Thymus (tissue), 11 donors: ENCODE measurements at regions not wholly inside any gene's neighbourhood (a gene's known extent, or its start where the extent isn't known, plus 50 kb on each side); places are given as distances from the start of the nearest gene placed in this dataset.
"Not testable (repeated sequence)": the region's sequence is repeated elsewhere in the genome, so short reads cannot be mapped to it uniquely, and the experiment has no call there.

Source experiments
- DNase-seq, 9 donors: peaks; one replicate each; pipeline ENCODE4 v3.0.0-alpha.2; 2013; ENCODE audit warnings: low spot score in 9 of 9, low read depth in 6 of 9, missing footprints in 1 of 9
- H3K27ac ChIP-seq, 2 donors: one replicate each; pipeline ENCODE4 v1.5.1; 2013; ENCODE audit warnings: control low read depth in 1 of 2, low read depth in 1 of 2, low read length in 1 of 2, mild to moderate bottlenecking in 1 of 2, moderate library complexity in 1 of 2
- H3K27me3 ChIP-seq, 2 donors: one replicate each; pipeline ENCODE4 v1.5.1; 2013; ENCODE audit warnings: low read length in 1 of 2; ENCODE audit not compliant: control insufficient read depth in 2 of 2, insufficient read depth in 1 of 2
- H3K36me3 ChIP-seq, 2 donors: one replicate each; pipeline ENCODE4 v1.5.1; 2013; ENCODE audit warnings: low read length in 1 of 2, mild to moderate bottlenecking in 1 of 2, moderate library complexity in 1 of 2; ENCODE audit not compliant: control insufficient read depth in 2 of 2, insufficient read depth in 2 of 2
- H3K4me1 ChIP-seq, 2 donors: one replicate each; pipeline ENCODE4 v1.5.1; 2013; ENCODE audit warnings: low read length in 2 of 2; ENCODE audit not compliant: control insufficient read depth in 2 of 2, insufficient read depth in 2 of 2
- H3K4me3 ChIP-seq, 2 donors: one replicate each; pipeline ENCODE4 v1.5.1; 2013; ENCODE audit warnings: low read length in 2 of 2, control low read depth in 1 of 2, mild to moderate bottlenecking in 1 of 2
- H3K9me3 ChIP-seq, 2 donors: one replicate each; pipeline ENCODE4 v1.5.1; 2013; ENCODE audit warnings: low read length in 1 of 2, mild to moderate bottlenecking in 1 of 2; ENCODE audit not compliant: control insufficient read depth in 2 of 2, insufficient read depth in 1 of 2
- WGBS: extraction: QIAGEN DNeasy Blood & Tissue Kit; methylation state at CpG from one replicate; pipeline ENCODE4 v1.1.7; 2013; 5-methylcytosine and 5-hydroxymethylcytosine counted together
- donor health status: healthy.

- DNase-seq: no peak
- peaks cover 0 to 1% of the 10 kb centered on the region in 2 donors for H3K9me3 ChIP-seq
- peak overlapping the region in 1 of 2 donors; percentile 26 for H3K27ac ChIP-seq
- peaks cover 0 to 3% of the 10 kb centered on the region in 2 donors for H3K4me1 ChIP-seq
- 84% methylated on average over 4 of the region's 4 CpGs for WGBS
- no peaks in the 10 kb centered on the region for H3K27me3 ChIP-seq
- no peak overlapping the region for H3K4me3 ChIP-seq
- H3K36me3 ChIP-seq: no peaks in the 10 kb centered on the region
Measured at GRCh38 chr19:28372576-28373247, 840.2 kb downstream of the UQCRFS1 start.

GRCh38 chr19:28367146-28367545 is 845.8 kb downstream of the UQCRFS1 start:
- WGBS: 87% methylated on average over 1 of the region's 1 CpG
- Histone ChIP-seq H3K4me3 (no peak overlapping the region), H3K36me3 (peaks cover 0 to 6% of the 10 kb centered on the region in 2 donors), H3K27me3 (no peaks in the 10 kb centered on the region), H3K4me1 (no peaks in the 10 kb centered on the region), H3K27ac (no peak overlapping the region), H3K9me3 (no peaks in the 10 kb centered on the region)
- no peak for DNase-seq

GRCh38 chr19:28363254-28363653 is 849.7 kb downstream of the UQCRFS1 start:
- no peaks in the 10 kb centered on the region for H3K4me1 ChIP-seq
- H3K4me3 ChIP-seq: no peak overlapping the region
- H3K36me3 ChIP-seq: peaks cover 0 to 6% of the 10 kb centered on the region in 2 donors
- DNase-seq: no peak
- H3K27ac ChIP-seq: no peak overlapping the region
- 92% methylated on average over 4 of the region's 4 CpGs for WGBS
- no peaks in the 10 kb centered on the region for H3K27me3 ChIP-seq
- no peaks in the 10 kb centered on the region for H3K9me3 ChIP-seq

GRCh38 chr19:28359431-28360414 is 853.2 kb downstream of the UQCRFS1 start:
- peaks cover 0 to 6% of the 10 kb centered on the region in 2 donors for H3K36me3 ChIP-seq
- H3K4me1 ChIP-seq: no peaks in the 10 kb centered on the region
- DNase-seq: no peak
- H3K27ac ChIP-seq: no peak overlapping the region
- H3K4me3 ChIP-seq: no peak overlapping the region
- 92% methylated on average over 2 of the region's 2 CpGs for WGBS
- H3K27me3 ChIP-seq: no peaks in the 10 kb centered on the region
- no peaks in the 10 kb centered on the region for H3K9me3 ChIP-seq

- Histone ChIP-seq H3K9me3 (no peaks in the 10 kb centered on the region), H3K27me3 (no peaks in the 10 kb centered on the region), H3K36me3 (peaks cover 0 to 6% of the 10 kb centered on the region in 2 donors), H3K27ac (no peak overlapping the region), H3K4me3 (no peak overlapping the region), H3K4me1 (no peaks in the 10 kb centered on the region)
- 86% methylated on average over 2 of the region's 2 CpGs for WGBS
- DNase-seq: no peak
Measured at GRCh38 chr19:28358633-28359032, 854.3 kb downstream of the UQCRFS1 start.

GRCh38 chr19:28351761-28352160 is 861.2 kb downstream of the UQCRFS1 start:
- H3K36me3 ChIP-seq: peaks cover 0 to 4% of the 10 kb centered on the region in 2 donors
- WGBS: 98% methylated on average over 3 of the region's 3 CpGs
- no peaks in the 10 kb centered on the region for H3K4me1 ChIP-seq
- H3K9me3 ChIP-seq: peaks cover 0 to 10% of the 10 kb centered on the region in 2 donors
- no peak for DNase-seq
- H3K4me3 ChIP-seq: no peak overlapping the region
- H3K27ac ChIP-seq: no peak overlapping the region
- no peaks in the 10 kb centered on the region for H3K27me3 ChIP-seq

GRCh38 chr19:28351321-28351720 is 861.6 kb downstream of the UQCRFS1 start:
- whole genome bisulfite sequencing: 98% methylated on average over 6 of the region's 6 CpGs
- H3K27me3 ChIP-seq, H3K4me3 ChIP-seq, H3K27ac ChIP-seq, H3K36me3 ChIP-seq, H3K4me1 ChIP-seq, DNase-seq: not testable (repeated sequence)
- peaks cover 0 to 10% of the 10 kb centered on the region in 2 donors for H3K9me3 ChIP-seq

GRCh38 chr19:28350673-28351072 is 862.3 kb downstream of the UQCRFS1 start:
- DNase-seq: no peak
- Histone ChIP-seq H3K27me3 (no peaks in the 10 kb centered on the region), H3K9me3 (peaks cover 0 to 10% of the 10 kb centered on the region in 2 donors), H3K4me3 (no peak overlapping the region), H3K36me3 (peaks cover 0 to 4% of the 10 kb centered on the region in 2 donors), H3K4me1 (no peaks in the 10 kb centered on the region), H3K27ac (no peak overlapping the region)
- WGBS: 86% methylated on average over 5 of the region's 5 CpGs

- peaks cover 0 to 10% of the 10 kb centered on the region in 2 donors for H3K9me3 ChIP-seq
- H3K36me3 ChIP-seq: peaks cover 0 to 4% of the 10 kb centered on the region in 2 donors
- no peak for DNase-seq
- 98% methylated on average over 4 of the region's 4 CpGs for WGBS
- no peaks in the 10 kb centered on the region for H3K27me3 ChIP-seq
- H3K27ac ChIP-seq: no peak overlapping the region
- H3K4me3 ChIP-seq: no peak overlapping the region
- no peaks in the 10 kb centered on the region for H3K4me1 ChIP-seq
Measured at GRCh38 chr19:28350037-28350436, 862.9 kb downstream of the UQCRFS1 start.
